Activated CD4-positive, alpha-beta T cell treated with anti-CD3 and anti-CD28 coated beads, Interleukin-2, amount 50 U/mL, for 16 hours (primary cell): ENCODE measurements at regions not wholly inside any gene's neighbourhood (a gene's known extent, or its start where the extent isn't known, plus 50 kb on each side); places are given as distances from the start of the nearest gene placed in this dataset.
"Not testable (repeated sequence)": the region's sequence is repeated elsewhere in the genome, so short reads cannot be mapped to it uniquely, and the experiment has no call there.

ENCODE experiments used
- DNase-seq: peaks from one replicate; pipeline ENCODE4 v3.0.0-alpha.2; 2020

GRCh38 chr6:21710908-21711627 is 117.5 kb downstream of the SOX4 start:
- no peak for DNase-seq

- no peak for DNase-seq
These were observed 118.7 kb downstream of the SOX4 start for GRCh38 chr6:21712213-21712612.

DNA sequence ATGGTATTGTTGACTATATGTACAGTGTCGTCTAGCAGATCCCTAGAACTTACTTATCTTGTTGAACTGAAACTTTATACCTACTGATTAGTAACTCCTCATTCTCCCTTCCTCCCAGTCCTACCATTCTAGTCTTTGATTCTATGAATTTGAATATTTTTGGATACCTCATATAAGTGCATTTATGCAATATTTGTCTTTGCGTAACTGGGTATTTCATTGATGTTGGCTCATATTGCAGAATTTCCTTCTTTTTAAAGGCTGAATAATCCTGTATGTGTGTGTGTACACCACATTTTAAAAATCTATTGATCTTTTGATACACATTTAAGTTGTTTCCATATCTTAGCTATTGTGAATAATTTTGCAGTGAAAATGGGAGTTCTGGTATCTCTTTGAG is 119.9 kb downstream of the SOX4 start:
- no peak for DNase-seq

DNA sequence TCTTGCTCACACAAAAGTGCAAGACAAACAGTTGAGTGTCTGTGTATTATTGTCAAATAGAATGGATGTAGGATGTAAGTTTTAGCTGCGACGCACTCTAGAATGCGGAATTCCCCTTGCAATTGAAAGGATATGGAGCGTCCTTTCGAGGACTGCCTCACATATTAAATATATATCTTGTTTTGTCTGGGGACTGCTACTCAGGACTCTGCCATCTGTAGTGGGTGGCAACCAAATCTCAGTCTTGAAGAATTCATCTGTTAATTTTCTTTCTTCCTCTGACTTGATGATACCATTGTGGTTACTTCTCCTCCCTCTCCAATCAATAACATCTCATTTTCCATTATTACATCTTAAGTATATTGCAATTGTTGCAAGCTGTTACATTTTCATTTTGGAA is 121.6 kb downstream of the SOX4 start:
- no peak for DNase-seq

DNA sequence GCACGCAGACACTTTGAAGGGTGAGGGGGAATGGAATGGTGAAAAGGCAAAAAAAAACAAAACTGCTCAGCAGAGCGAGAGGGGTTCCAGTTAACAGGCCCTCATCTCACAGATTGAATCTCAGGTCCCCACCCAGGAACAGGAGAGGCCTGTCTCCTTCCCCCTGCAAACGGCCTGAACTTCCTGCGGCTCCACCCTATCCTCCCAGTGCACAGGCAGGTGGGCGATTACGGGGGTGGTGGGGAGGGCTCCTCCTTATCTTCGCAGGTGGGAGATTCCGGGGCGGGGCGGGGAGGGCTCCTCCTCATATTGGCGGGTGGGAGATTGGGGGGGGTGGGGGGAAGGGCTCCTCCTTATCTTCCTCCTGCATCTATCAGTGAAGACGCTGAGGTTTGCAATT is 129.0 kb downstream of the SOX4 start:
- no peak for DNase-seq

- DNase-seq = no peak
These were observed 133.1 kb downstream of the SOX4 start for GRCh38 chr6:21726676-21727075.

- no peak for DNase-seq
These were observed 134.6 kb downstream of the SOX4 start for GRCh38 chr6:21728141-21728540.

DNA sequence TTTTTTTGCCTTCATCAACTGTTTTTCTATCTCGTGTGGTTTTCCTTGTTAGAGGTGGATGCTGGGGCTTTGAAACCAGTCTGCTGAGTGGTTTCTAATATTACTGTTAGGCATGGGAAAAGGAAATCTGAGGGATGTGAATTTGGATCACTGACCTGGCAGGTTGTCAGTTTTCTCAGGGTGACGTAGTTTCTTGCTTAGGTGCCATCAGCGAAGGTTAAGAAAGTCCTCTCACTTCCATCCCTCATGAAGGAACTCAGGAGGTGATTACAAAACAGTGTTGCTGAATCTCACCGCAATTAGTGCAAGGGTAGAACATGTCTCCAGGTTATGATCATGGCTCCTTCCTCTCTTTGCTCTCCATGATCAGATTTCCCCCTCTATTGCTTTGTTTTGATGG is 135.9 kb downstream of the SOX4 start:
- no peak for DNase-seq

DNA sequence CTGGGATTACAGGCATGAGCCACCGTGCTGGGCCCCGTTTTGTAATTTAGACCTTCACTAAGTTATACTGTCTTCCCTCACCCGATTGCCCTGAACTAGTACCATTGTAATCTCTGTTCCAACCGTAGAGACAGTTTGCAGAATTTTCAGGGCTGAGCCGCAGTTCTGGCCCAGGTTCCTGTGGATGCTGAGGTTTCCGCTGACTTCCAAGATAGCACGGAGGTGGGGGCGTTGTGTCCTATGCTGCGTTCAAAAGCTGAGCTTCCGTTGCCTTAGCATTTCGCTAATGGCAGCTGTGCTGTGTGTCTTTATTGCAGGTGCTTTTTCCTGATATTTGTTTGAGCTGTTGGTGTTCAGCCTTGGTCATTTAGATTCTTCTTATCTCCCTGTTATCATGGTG is 137.0 kb downstream of the SOX4 start:
- no peak for DNase-seq

- DNase-seq = no peak
These were observed 138.0 kb downstream of the SOX4 start for GRCh38 chr6:21731411-21732031.

- not testable (repeated sequence) for DNase-seq
These were observed 138.6 kb downstream of the SOX4 start for GRCh38 chr6:21732032-21732730.

DNA sequence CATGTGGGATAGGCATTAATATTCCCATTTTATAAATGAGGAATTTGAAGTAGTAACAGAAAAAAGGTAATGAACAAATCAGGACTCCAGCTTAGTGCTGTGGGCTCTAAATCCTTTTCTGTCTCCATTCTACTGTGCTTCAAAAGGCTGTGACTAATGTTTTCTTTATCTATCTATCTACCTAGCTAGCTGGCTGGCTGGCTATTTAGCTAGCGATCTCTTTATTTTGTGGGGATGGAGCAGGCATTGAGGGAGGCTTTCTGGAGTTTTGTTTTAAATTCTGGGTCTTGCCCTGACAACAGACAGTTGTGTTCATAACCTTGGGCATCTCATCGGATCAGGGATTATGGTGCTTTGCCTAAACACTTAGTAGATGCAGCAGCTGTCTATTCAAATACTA is 139.2 kb downstream of the SOX4 start:
- no peak for DNase-seq

DNA sequence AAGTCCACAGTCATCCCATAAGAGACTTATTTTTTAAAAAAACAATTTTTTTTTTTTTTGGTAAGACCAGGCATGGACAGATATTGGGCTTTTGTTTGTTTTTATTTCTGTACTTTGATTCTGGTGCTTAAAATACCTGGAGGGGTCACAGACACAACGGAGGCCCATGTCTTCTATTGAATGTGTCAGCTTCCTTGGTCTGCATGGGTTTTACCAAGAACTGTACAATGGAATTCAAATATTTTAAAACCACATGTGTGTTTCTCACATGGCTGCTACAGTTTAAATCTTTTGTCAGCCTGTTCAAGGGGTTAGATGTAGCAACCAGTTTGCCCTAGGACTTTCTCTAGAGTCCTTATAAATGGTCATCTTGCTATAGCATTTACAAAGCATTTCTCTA is 139.8 kb downstream of the SOX4 start:
- no peak for DNase-seq

- DNase-seq = no peak
These were observed 140.7 kb downstream of the SOX4 start for GRCh38 chr6:21734204-21734603.

DNA sequence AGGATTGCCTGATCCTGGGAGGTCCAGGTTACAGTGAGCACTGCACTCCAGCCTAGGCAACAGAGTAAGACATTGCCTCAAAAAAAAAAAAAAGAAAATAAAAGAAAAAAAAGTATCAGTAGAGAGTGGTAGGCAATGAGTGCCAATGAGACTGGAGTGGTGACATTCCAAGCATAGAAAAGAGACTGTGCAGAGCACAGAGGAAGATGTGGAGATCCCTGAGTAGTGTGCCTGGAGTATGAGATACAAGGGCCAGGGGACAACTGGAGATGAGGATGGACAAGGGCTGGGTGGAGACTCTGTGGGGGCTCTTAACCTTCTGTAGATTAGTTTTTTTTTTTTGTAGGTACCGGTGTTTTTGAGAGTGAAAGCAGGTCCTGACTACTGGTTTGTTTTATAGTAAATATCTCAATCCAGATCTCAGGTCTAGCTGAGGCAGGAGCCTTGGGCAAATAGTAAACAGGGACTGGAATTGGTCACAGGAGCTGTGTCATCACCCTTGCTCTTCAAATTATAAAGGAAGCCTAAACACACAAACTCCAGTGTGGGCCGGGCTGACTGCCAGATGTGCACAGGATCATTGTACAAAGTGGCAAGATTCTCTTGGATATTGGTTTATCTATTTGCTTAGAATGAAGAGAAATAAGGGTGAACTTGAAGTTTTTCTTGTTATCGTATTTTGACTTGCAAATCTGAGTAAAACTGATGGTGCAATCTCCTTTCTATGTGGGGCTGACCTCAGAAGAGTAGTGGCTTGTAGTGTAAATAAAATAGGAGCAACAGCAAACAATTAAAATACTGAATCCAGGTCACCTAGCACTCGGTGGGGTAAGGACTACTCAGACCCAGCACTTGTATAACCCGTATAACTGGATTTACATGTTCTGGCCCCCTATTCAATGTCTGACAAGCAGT is 144.9 kb downstream of the SOX4 start:
- no peak for DNase-seq

- no peak for DNase-seq
These were observed 145.7 kb downstream of the SOX4 start for GRCh38 chr6:21739241-21739640.

- DNase-seq = no peak
These were observed 146.3 kb downstream of the SOX4 start for GRCh38 chr6:21739838-21740237.

DNA sequence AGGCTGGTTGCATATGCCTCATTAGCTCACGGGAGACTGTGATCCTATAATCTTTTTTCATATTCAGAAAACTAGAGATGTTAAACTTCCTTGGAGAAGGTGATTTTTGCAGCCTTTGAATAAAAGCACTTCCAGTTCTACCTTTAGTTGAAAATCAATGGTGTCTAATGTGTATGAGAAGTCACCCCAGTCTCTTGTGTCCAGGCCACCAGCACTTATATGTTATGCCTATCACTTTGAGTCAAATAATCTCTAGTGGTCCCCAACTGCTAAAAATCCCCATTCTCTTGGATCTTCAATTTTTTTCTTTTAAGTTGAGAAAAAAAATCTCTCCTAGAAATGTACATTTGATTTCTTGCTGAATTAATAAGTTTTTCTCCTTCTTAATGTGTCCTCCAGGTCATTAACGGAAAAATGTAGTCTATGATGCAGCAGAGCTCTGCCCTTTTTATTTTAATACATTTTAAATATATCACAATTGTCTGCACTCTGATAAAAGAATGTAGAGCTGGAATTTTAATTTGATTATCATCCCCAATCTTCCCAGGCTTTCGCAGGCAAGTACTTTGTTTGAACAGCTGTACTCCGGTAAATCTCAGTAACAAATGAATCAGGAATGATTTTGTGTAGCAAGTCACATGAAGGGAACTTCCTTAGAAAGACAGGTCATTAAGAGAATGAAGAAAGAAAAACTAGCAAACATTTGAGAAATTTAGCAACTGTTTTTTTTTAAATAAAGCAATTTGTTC is 147.0 kb downstream of the SOX4 start:
- DNase-seq = no peak

DNA sequence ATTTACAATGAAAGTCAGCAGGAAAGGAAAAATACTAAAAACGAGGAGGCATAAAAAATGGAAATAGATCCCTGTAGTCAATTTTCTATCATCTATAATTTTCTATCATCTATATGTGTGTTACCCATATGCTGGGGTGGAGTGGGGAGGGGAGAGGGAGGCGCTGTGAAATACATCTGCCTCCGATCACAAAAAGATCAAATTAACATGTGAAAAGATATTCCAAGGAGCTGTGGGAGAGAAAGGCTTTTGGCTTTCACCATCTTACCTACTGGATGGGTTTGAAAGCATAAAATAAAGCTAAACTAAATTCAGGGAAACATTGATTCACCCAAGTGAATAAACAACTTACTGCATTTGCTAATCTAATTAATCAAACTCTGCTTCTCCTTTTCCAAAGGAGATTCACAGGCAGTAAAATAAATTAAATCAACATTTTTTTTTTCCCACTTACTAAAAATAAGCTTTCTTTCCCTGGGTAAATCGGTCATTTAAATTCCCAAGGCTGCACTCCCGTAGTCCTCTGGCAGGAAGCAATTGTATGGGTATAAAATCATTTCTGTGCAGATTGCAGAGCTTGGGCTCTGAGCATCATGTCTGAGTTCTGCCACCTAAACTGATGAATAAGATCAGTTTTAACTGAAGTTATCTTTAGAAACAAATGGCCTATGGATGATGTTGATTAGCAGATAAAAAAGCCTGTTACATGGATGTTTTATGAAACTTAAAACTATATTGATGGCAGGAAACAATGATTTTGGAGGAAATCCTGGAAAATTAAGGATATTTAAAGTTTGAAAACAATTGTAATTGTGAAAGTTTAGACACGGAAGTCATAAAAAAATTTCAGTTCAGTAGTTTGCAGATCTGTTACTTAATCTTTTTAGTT is 147.9 kb downstream of the SOX4 start:
- no peak for DNase-seq

DNA sequence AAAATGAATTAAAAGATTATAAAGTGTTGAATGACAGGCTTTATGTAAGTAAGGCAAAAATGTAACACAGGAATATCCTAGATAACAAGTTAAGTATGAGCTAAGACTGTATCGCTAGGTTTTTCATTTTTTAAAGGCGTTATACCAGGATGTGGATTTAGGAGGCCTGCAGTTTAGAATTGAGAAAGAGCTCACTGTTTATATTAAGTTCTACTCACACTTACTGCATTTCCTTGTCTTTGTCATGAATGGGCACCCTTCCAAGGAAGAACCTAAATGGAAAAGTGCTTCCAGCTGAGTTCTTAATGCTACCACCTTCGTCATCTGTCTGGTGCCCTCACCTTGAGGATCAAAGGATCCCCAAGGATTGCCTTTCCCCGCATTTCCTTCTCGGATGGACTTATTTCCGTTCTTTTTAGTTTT is 148.7 kb downstream of the SOX4 start:
- no peak for DNase-seq

GRCh38 chr6:21744331-21744730 is 150.8 kb downstream of the SOX4 start:
- no peak for DNase-seq
